Activated CD8-positive, alpha-beta T cell treated with anti-CD3 and anti-CD28 coated beads for 36 hours (primary cell): ENCODE measurements at regions not wholly inside any gene's neighbourhood (a gene's known extent, or its start where the extent isn't known, plus 50 kb on each side); places are given as distances from the start of the nearest gene placed in this dataset.

Experiments used
- ATAC-seq: fragments of 200-7000 bp; cut with Tn5 transposase; one replicate; pipeline ENCODE4 v1.10.0; 2021; ENCODE audit warnings: mild to moderate bottlenecking, moderate library complexity
- CTCF ChIA-PET: fragments of 350-600 bp; sonication (Branson Sonifier 250); formaldehyde crosslinking; loops from one replicate; lab custom pipeline; 2021; ENCODE audit warnings: antibody characterized with exemption; lab: Charles Lee
- POLR2A ChIA-PET: fragments of 350-600 bp; sonication (Branson Sonifier 250); formaldehyde crosslinking; loops from one replicate; lab custom pipeline; 2021; ENCODE audit warnings: antibody characterized with exemption; lab: Charles Lee
- DNase-seq: peaks from one replicate; pipeline ENCODE4 v3.0.0-alpha.2; 2020
- H3K27ac Mint-ChIP-seq: one replicate; pipeline ENCODE4 v1.8.0; 2021; ENCODE audit warnings: mild to moderate bottlenecking, mixed read lengths
- H3K27me3 Mint-ChIP-seq: one replicate; pipeline ENCODE4 v1.8.0; 2021; ENCODE audit warnings: mixed read lengths
- H3K36me3 Mint-ChIP-seq: one replicate; pipeline ENCODE4 v1.8.0; 2021; ENCODE audit warnings: low read depth, mixed read lengths
- H3K4me1 Mint-ChIP-seq: one replicate; pipeline ENCODE4 v1.8.0; 2021; ENCODE audit warnings: low read depth, mixed read lengths
- H3K4me3 Mint-ChIP-seq: one replicate; pipeline ENCODE4 v1.8.0; 2021; ENCODE audit warnings: mild to moderate bottlenecking, moderate library complexity, mixed read lengths
- H3K9me3 Mint-ChIP-seq: one replicate; pipeline ENCODE4 v1.8.0; 2021; ENCODE audit warnings: mixed read lengths
- CTCF ChIP-seq: fragments of 200-600 bp; IDR thresholded peaks from one replicate; pipeline ENCODE4 v1.8.0; 2022; ENCODE audit warnings: antibody characterized with exemption, mild to moderate bottlenecking
- intact Hi-C: fragments of 100-400 bp; cut with micrococcal nuclease; formaldehyde crosslinking; loops from one replicate; pipeline ENCODE4 v1.10.0; 2022

GRCh38 chr3:192082730-192083660, 622.0 kb downstream of the PYDC2 start:
- ATAC-seq (no peak), DNase-seq (no peak)
- H3K9me3 Mint-ChIP-seq = peaks cover 2% of the 10 kb centered on the region
- no peak overlapping the region for H3K4me3 Mint-ChIP-seq
- POLR2A ChIA-PET = no interaction called here
- no peaks in the 10 kb centered on the region for H3K27me3 Mint-ChIP-seq
- no peak for TF ChIP-seq CTCF
- no peaks in the 10 kb centered on the region for H3K4me1 Mint-ChIP-seq
- intact Hi-C loops = no loop called here
- no peak overlapping the region for H3K27ac Mint-ChIP-seq
- CTCF ChIA-PET = no interaction called here
- no peaks in the 10 kb centered on the region for H3K36me3 Mint-ChIP-seq
